Transverse colon (tissue), 4 donors: ENCODE measurements at regions not wholly inside any gene's neighbourhood (a gene's known extent, or its start where the extent isn't known, plus 50 kb on each side); places are given as distances from the start of the nearest gene placed in this dataset.

Experiments used
- DNase-seq: peaks from one replicate; pipeline ENCODE4 v3.0.0-alpha.2; 2019
- H3K27ac ChIP-seq, 4 donors: fragments of 200-600 bp; sonication (generic); 2 replicates each; pipeline ENCODE4 v1.5.1; 2016 to 2018; ENCODE audit warnings: inconsistent platforms in 4 of 4
- H3K27me3 ChIP-seq: fragments of 200-600 bp; sonication (generic); 2 replicates; pipeline ENCODE4 v1.5.1; 2017; ENCODE audit warnings: inconsistent platforms
- H3K36me3 ChIP-seq, 4 donors: fragments of 200-600 bp; sonication (generic); 2 replicates each; pipeline ENCODE4 v1.5.1; 2017 to 2019; ENCODE audit warnings: inconsistent platforms in 4 of 4
- H3K4me1 ChIP-seq, 4 donors: fragments of 200-600 bp; sonication (generic); 2 replicates each; pipeline ENCODE4 v1.5.1; 2017 to 2020; ENCODE audit warnings: inconsistent platforms in 4 of 4
- H3K4me3 ChIP-seq, 4 donors: fragments of 200-600 bp; sonication (generic); 1 replicate in 1 of 4; 2 replicates in 3 of 4; pipeline versions ENCODE4 v1.5.1 to v1.6.1; 2017 to 2019; ENCODE audit warnings: inconsistent platforms in 4 of 4
- H3K9me3 ChIP-seq, 2 donors: fragments of 200-600 bp; sonication (generic); 2 replicates each; pipeline ENCODE4 v1.5.1; 2017 to 2019; ENCODE audit warnings: inconsistent platforms in 2 of 2
- EP300 ChIP-seq: sonication (generic); formaldehyde crosslinking; IDR thresholded peaks from one replicate; pipeline ENCODE4 v1.6.1; 2017; ENCODE audit warnings: antibody characterized with exemption, low read depth
- POLR2A ChIP-seq: fragments of 450-650 bp; IDR thresholded peaks from one replicate; pipeline ENCODE4 v1.6.1; 2016; ENCODE audit warnings: antibody characterized with exemption, mild to moderate bottlenecking, moderate library complexity
- POLR2AphosphoS5 ChIP-seq, 3 donors: sonication (generic); formaldehyde crosslinking; IDR thresholded peaks; one replicate each; pipeline ENCODE4 v1.6.1; 2016; ENCODE audit warnings: antibody characterized with exemption in 3 of 3
- WGBS, 2 donors: methylation state at CpG; one replicate each; pipeline ENCODE4 v1.1.5; 2018; ENCODE audit warnings: low coverage in 1 of 2; 5-methylcytosine and 5-hydroxymethylcytosine counted together
- in situ Hi-C, 4 donors: fragments of 200-750 bp; cut with MboI; loops; one replicate each; pipeline versions ENCODE4 v1.15.0 to v1.15.1; 2017; ENCODE audit warnings: low sequenced_read_pairs in 3 of 4, low pct_ligation_motif_present in 1 of 4, low pct_unique_long_range_greater_than_20kb in 1 of 4
- intact Hi-C: fragments of 100-400 bp; cut with DNase I; formaldehyde crosslinking; loops from one replicate; pipeline ENCODE4 v1.15.1; 2023; ENCODE audit warnings: low total_unique reads
- TF ChIP-seq, protein P1 (sequence below), 5 experiments: fragments of 200-600 bp in 3 of 5; fragments of 450-650 bp in 2 of 5; sonication (generic) in 3 of 5; IDR thresholded peaks; 1 replicate in 2 of 5; 2 replicates in 3 of 5; pipeline ENCODE4 v1.5.1; 2016 to 2017; ENCODE audit warnings: antibody characterized with exemption in 5 of 5, inconsistent platforms in 3 of 5, mild to moderate bottlenecking in 2 of 5, moderate library complexity in 1 of 5

DNA sequence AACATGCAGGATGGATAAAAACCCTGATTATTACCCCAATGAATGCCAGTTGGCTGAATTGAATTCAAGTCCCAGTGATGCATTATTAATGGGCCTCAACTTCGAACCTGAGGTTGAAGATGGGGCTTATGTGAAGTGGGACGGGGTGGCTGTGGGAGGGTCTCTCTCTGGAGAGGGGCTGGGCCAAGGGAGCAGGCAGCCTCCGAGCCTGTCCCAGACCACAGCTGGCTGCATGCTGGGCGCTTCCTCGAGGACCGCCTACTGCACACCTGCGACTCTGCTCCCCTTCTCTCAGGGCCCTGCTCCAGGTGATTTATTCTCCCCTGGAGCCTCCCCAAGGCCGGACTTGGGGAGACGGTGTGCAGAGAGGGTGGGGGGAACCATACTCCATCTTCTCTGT, 568.3 kb downstream of the CCDC171 start:
- in situ Hi-C loops: no loop called here
- 82 to 85% methylated on average over 5 to 9 of the region's 9 CpGs for WGBS, 2 donors

DNA sequence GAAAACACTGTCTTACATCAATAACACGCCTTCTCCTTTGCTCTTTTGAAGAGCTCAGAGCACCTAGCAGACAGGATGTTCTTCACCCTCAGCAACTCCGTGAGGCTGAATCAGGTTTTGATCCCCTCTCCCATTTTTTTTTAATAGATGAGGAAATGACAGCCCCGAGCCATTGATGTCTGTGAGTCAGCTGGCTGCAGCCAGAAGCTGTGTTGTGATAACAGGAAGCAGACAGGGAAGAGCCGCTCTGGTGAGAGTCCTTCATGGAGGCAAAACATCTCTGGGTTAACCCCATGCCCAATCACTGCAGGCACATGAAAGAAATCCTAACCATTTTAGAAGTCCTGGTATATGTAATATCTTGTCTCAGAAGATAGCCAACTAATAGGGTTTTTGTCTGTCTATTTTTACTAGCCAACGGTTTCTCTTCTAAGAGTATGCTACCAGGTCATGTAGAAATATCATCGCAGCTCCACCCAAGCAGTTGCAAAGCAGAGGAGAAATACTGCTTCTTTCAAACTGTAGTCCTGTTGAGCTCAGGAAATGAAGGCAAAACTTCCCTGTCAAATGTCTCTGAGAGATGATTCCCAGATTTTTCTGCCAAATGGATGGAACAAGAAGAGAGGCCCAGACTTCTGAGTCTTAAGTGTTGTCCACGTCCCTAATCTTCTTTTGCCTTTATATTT, 568.9 kb downstream of the CCDC171 start:
- Histone ChIP-seq H3K4me1 (no peaks in the 10 kb centered on the region), H3K27me3 (no peaks in the 10 kb centered on the region), H3K27ac (no peak overlapping the region), H3K4me3 (no peak overlapping the region), H3K36me3 (no peaks in the 10 kb centered on the region), H3K9me3 (no peaks in the 10 kb centered on the region)
- WGBS, 2 donors: 70 to 77% methylated on average over 3 to 7 of the region's 7 CpGs
- intact Hi-C loops: no loop called here
- TF ChIP-seq POLR2A: no peak
- TF ChIP-seq EP300: no peak
- no peak for TF ChIP-seq POLR2AphosphoS5 (IDR thresholded peaks at IDR 0.05)
- TF ChIP-seq, protein P1, sequence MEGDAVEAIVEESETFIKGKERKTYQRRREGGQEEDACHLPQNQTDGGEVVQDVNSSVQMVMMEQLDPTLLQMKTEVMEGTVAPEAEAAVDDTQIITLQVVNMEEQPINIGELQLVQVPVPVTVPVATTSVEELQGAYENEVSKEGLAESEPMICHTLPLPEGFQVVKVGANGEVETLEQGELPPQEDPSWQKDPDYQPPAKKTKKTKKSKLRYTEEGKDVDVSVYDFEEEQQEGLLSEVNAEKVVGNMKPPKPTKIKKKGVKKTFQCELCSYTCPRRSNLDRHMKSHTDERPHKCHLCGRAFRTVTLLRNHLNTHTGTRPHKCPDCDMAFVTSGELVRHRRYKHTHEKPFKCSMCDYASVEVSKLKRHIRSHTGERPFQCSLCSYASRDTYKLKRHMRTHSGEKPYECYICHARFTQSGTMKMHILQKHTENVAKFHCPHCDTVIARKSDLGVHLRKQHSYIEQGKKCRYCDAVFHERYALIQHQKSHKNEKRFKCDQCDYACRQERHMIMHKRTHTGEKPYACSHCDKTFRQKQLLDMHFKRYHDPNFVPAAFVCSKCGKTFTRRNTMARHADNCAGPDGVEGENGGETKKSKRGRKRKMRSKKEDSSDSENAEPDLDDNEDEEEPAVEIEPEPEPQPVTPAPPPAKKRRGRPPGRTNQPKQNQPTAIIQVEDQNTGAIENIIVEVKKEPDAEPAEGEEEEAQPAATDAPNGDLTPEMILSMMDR (IDR thresholded peaks at IDR 0.05): no peak
- in situ Hi-C loops: no loop called here
- no peak for DNase-seq

More for the DNA sequence above, 568.3 kb downstream of the CCDC171 start:
- H3K36me3 ChIP-seq: no peaks in the 10 kb centered on the region
- no peak for DNase-seq
- no peaks in the 10 kb centered on the region for H3K4me1 ChIP-seq
- no peaks in the 10 kb centered on the region for H3K27me3 ChIP-seq
- H3K9me3 ChIP-seq: no peaks in the 10 kb centered on the region
- TF ChIP-seq, protein P1 (IDR thresholded peaks at IDR 0.05): no peak
- TF ChIP-seq EP300: no peak
- TF ChIP-seq POLR2AphosphoS5 (IDR thresholded peaks at IDR 0.05): no peak
- no peak for TF ChIP-seq POLR2A
- H3K4me3 ChIP-seq: no peak overlapping the region
- H3K27ac ChIP-seq: no peak overlapping the region
- intact Hi-C loops: no loop called here

DNA sequence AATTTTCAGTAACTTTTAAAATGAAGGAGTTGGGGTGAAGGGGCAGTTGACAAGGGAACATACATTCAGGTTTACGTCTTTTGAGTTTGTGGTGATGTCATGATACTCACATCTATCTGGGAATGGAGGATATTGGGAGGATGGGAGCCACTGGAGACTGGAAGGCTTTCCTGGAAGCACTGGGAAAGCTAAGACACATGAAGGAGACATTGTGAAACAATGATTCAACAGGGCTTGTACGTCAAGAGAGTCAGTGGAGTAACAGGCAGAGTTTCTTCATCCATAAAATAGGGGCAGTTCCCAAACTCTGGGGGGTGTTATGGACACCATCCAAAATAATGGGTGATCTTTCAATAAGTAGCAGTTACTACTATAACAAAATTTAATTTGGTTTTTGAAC, 572.8 kb downstream of the CCDC171 start:
- Histone ChIP-seq H3K9me3 (no peaks in the 10 kb centered on the region), H3K27ac (no peak overlapping the region), H3K36me3 (no peaks in the 10 kb centered on the region), H3K4me3 (no peak overlapping the region), H3K27me3 (no peaks in the 10 kb centered on the region), H3K4me1 (no peaks in the 10 kb centered on the region)
- DNase-seq: no peak
- intact Hi-C loops (no loop called here), in situ Hi-C loops (loop anchor here in 1 of 4 donors (25.0 kb wide), 1 partner anchor 263 kb away; no protein-coding TSS in a partner anchor)
- WGBS, 2 donors: 70 to 100% methylated on average over 1 to 2 of the region's 2 CpGs
- TF ChIP-seq POLR2AphosphoS5 (IDR thresholded peaks at IDR 0.05) (no peak), EP300 (no peak), POLR2A (no peak)
- TF ChIP-seq, protein P1 (IDR thresholded peaks at IDR 0.05): no peak

DNA sequence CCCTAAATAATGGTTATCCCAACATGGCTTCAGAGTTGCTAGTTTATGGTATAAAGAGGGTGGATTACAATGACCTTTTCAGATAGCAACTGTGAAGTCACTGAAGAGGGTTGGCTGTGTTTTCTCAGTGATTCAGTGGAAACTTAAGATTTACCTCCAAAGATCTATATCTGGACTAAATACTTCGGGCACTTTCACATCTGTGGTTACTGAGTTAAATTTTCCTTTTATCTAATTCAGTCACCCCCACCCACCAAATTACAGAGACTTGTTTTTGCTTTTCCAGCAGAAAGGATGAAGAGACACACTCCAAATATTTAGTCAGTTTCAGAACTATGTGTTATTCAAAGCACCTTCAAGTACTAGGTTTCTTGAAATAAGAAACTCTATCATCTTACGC, 573.2 kb downstream of the CCDC171 start:
- H3K36me3 ChIP-seq: no peaks in the 10 kb centered on the region
- H3K27ac ChIP-seq: no peak overlapping the region
- whole genome bisulfite sequencing, 2 donors: 79 to 92% methylated on average over 2 of the region's 2 CpGs
- TF ChIP-seq EP300: no peak
- TF ChIP-seq POLR2AphosphoS5 (IDR thresholded peaks at IDR 0.05): no peak
- TF ChIP-seq POLR2A: no peak
- TF ChIP-seq, protein P1 (IDR thresholded peaks at IDR 0.05): no peak
- H3K9me3 ChIP-seq: no peaks in the 10 kb centered on the region
- intact Hi-C loops (no loop called here), in situ Hi-C loops (loop anchor here in 1 of 4 donors (25.0 kb wide), 1 partner anchor 264 kb away; no protein-coding TSS in a partner anchor)
- H3K4me1 ChIP-seq: no peaks in the 10 kb centered on the region
- no peaks in the 10 kb centered on the region for H3K27me3 ChIP-seq
- DNase-seq: no peak
- H3K4me3 ChIP-seq: no peak overlapping the region
